RWPE2 (cell line): ENCODE measurements at regions not wholly inside any gene's neighbourhood (a gene's known extent, or its start where the extent isn't known, plus 50 kb on each side); places are given as distances from the start of the nearest gene placed in this dataset.

Experiments used
- ATAC-seq: fragments of 200-7000 bp; cut with Tn5 transposase; 3 replicates; pipeline ENCODE4 v1.9.1; 2021; ENCODE audit warnings: low read depth
- DNase-seq: peaks from one replicate; pipeline ENCODE4 v3.0.0-alpha.2; 2020; ENCODE audit warnings: low spot score
- H3K27ac ChIP-seq: fragments of 450-650 bp; 2 replicates; pipeline ENCODE4 v1.5.1; 2017; ENCODE audit warnings: mild to moderate bottlenecking; ENCODE audit not compliant: poor library complexity, severe bottlenecking
- H3K27me3 ChIP-seq: fragments of 250-450 bp; sonication (Bioruptor Pico); 2 replicates; pipeline ENCODE4 v1.5.1; 2021; ENCODE audit warnings: mild to moderate bottlenecking, moderate library complexity; ENCODE audit not compliant: insufficient read depth, poor library complexity, severe bottlenecking
- H3K36me3 ChIP-seq: fragments of 250-450 bp; sonication (Bioruptor Pico); 2 replicates; pipeline ENCODE4 v1.5.1; 2020; ENCODE audit warnings: low read depth, mild to moderate bottlenecking, moderate library complexity
- H3K4me1 ChIP-seq: fragments of 250-450 bp; sonication (Bioruptor Pico); 2 replicates; pipeline ENCODE4 v1.5.1; 2021; ENCODE audit warnings: mild to moderate bottlenecking, moderate library complexity; ENCODE audit not compliant: insufficient read depth, poor library complexity, severe bottlenecking
- H3K4me3 ChIP-seq: fragments of 250-450 bp; sonication (Bioruptor Pico); 2 replicates; pipeline ENCODE4 v1.5.1; 2021; ENCODE audit warnings: mild to moderate bottlenecking, moderate library complexity; ENCODE audit not compliant: severe bottlenecking
- H3K9me3 ChIP-seq: fragments of 250-450 bp; sonication (Bioruptor Pico); 2 replicates; pipeline ENCODE4 v1.5.1; 2021; ENCODE audit warnings: mild to moderate bottlenecking, moderate library complexity; ENCODE audit not compliant: severe bottlenecking
- CTCF ChIP-seq: fragments of 450-650 bp; IDR thresholded peaks from one replicate; pipeline ENCODE4 v1.5.1; 2017; ENCODE audit warnings: mild to moderate bottlenecking, moderate library complexity; ENCODE audit not compliant: poor library complexity, severe bottlenecking

- Histone ChIP-seq H3K36me3 (no peaks in the 10 kb centered on the region), H3K9me3 (no peaks in the 10 kb centered on the region), H3K4me3 (no peak overlapping the region), H3K27ac (no peak overlapping the region), H3K27me3 (peaks cover 3% of the 10 kb centered on the region), H3K4me1 (no peaks in the 10 kb centered on the region)
- ATAC-seq (no peak), DNase-seq (no peak)
- no peak for TF ChIP-seq CTCF
These were observed 737.8 kb downstream of the TUSC7 start for GRCh38 chr3:117447419-117447818.

- Histone ChIP-seq H3K27me3 (no peaks in the 10 kb centered on the region), H3K9me3 (no peaks in the 10 kb centered on the region), H3K4me1 (no peaks in the 10 kb centered on the region), H3K36me3 (no peaks in the 10 kb centered on the region), H3K27ac (no peak overlapping the region), H3K4me3 (no peak overlapping the region)
- DNase-seq (no peak), ATAC-seq (no peak)
- TF ChIP-seq CTCF = no peak
These were observed 740.4 kb downstream of the TUSC7 start for GRCh38 chr3:117450026-117450425.

- Histone ChIP-seq H3K9me3 (no peaks in the 10 kb centered on the region), H3K4me1 (no peaks in the 10 kb centered on the region), H3K27me3 (no peaks in the 10 kb centered on the region), H3K27ac (no peak overlapping the region), H3K36me3 (no peaks in the 10 kb centered on the region), H3K4me3 (no peak overlapping the region)
- no peak for TF ChIP-seq CTCF
- ATAC-seq (no peak), DNase-seq (no peak)
These were observed 744.7 kb downstream of the TUSC7 start for GRCh38 chr3:117454254-117454653.

- Histone ChIP-seq H3K36me3 (no peaks in the 10 kb centered on the region), H3K9me3 (no peaks in the 10 kb centered on the region), H3K4me1 (no peaks in the 10 kb centered on the region), H3K27me3 (no peaks in the 10 kb centered on the region), H3K27ac (no peak overlapping the region), H3K4me3 (no peak overlapping the region)
- no peak for TF ChIP-seq CTCF
- ATAC-seq (no peak), DNase-seq (no peak)
These were observed 745.3 kb downstream of the TUSC7 start for GRCh38 chr3:117454908-117455307.

- no peaks in the 10 kb centered on the region for H3K4me1 ChIP-seq
- H3K36me3 ChIP-seq = no peaks in the 10 kb centered on the region
- no peak for DNase-seq
- no peak; the same call in 2 of the 3 replicates for ATAC-seq
- no peaks in the 10 kb centered on the region for H3K27me3 ChIP-seq
- no peak overlapping the region for H3K27ac ChIP-seq
- H3K4me3 ChIP-seq = no peak overlapping the region
- no peak for TF ChIP-seq CTCF
- no peaks in the 10 kb centered on the region for H3K9me3 ChIP-seq
These were observed 746.2 kb downstream of the TUSC7 start for GRCh38 chr3:117455782-117456181.
